ENCODE measurements at regions not wholly inside any gene's neighbourhood (a gene's known extent, or its start where the extent isn't known, plus 50 kb on each side); places are given as distances from the start of the nearest gene placed in this dataset.
A peak's percentile ranks its signal among the peaks of the same experiment; 100 is the strongest.

GRCh38 chr3:111352585-111352984 lies 189.4 kb upstream of the CD96 start:
- DNase-seq (ENCODE audit: low read depth): no peak

DNA sequence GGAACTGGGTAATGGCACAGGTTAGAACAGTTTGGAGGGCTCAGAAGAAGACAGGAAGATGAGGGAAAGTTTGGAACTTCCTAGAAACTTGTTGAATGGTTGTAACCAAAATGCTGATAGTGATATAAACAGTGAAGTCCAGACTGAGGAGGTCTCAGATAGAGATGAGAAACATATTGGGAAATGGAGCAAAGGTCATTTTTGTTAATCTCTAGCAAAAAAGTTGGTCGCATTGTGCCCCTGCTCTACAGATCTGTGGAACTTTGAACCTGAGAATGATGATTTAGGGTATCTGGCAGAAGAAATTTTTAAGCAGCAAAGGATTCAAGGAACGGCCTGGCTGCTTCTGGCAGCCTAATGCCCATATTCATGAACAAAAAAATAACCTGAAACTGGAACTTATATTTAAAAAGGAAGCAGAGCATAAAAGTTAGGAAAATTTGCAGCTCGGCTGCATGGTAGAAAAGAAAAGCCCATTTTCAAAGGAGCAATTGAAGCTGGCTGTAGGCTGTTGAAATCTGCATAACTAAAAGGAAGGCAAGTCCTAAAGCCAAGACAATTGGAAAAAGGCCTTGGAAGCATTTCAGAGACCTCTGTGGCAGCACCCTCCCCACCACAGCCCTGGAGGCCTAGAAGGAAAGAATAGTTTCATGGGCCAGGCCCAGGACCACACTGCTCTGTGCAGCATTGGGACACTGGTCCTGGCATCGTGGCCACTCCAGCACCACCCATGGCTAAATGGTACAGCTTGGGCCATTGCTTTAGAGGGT lies 182.6 kb upstream of the CD96 start:
- DNase-seq (ENCODE audit: low read depth): no peak

- no peak for DNase-seq (ENCODE audit: low read depth)
Measured at GRCh38 chr3:111362381-111363009, 179.5 kb upstream of the CD96 start.

DNA sequence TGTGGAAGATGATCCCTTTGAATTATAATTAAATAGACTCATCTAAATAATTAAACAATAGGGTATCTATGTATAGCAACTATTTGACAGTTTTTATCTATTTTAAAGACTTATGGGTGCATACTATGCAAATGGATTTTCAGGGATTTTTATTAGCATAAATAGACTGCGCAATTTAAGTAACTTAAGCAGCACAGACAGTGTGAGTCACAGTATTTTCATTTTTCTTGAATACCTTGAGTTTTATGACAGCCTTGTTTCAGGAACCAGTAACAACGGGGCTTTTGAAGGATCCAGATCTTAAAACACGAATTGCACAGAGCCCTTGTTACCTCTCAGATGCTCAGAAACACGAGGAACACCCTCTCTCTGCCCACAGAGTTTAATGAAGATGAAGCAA lies 175.5 kb upstream of the CD96 start:
- DNase-seq (ENCODE audit: low read depth): no peak

DNA sequence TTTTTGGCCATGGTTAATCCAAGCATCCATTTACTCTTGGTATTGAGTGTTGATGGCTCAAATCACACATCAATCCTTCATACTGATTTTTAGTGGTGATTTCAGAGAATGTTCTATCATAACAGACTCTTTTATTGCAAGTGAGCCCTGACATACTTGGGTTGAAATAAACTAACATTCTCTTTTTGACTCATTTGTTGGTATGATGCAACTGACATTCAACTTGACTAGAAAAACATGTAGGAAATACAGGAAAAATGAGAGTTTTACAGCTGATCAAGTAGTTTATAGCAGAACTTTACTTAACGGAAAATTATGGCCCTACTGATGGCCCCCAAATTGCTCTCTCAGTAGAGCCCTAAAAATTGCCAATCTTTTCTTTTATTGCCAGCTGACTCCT lies 173.9 kb upstream of the CD96 start:
- no peak for DNase-seq (ENCODE audit: low read depth)

- DNase-seq (ENCODE audit: low read depth): no peak
Measured at GRCh38 chr3:111369958-111370357, 172.0 kb upstream of the CD96 start.

GRCh38 chr3:111373239-111373638 lies 168.8 kb upstream of the CD96 start:
- no peak for DNase-seq (ENCODE audit: low read depth)

- DNase-seq (ENCODE audit: low read depth): no peak
Measured at GRCh38 chr3:111373861-111374260, 168.1 kb upstream of the CD96 start.

DNA sequence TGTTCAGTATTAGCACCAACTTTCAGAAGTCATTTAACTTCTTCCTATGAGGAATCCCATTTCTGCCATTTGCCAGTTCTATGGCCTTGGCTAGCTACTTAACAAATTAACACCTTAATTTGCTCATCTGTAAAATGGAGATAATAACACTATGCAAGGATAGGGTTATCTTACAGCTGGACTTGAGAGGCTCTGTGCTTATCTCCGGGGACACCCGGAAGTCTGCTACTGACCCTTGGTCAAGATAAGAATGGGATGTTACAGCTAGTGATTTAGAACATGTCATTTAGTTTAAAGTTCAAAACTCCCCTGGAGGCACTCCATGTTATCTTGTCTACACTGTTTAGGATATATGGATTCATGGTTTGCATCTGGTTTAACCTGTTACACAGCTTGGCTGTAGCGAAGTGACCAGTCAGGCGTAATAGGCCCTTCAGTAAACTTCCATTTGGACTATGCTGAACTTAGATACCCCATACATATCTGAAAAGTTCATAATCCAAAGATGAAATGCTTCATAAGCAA lies 156.0 kb upstream of the CD96 start:
- no peak for DNase-seq (ENCODE audit: low read depth)

DNA sequence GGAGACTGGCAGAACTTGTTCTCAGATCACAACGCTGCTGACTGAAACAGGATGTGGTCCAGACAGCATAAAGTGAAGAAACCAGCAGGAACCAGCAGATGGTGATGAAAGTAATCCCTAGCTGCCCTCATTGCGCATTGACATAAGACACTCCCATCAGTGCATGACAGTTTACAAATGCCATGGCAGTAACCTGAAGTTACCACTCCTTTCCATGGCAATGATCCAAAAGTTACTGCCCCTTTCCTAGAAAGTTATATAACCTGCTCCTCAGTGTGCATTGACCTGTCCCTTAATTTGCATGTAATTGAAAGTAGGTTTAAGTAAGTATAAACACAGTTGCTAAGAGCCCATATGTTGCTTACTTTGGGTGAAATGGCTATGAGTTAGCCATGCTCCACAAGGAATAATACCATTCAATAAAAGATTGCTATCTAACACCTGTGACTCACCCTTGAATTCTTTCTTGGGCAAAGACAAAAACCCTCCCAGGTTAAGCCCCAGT lies 149.1 kb upstream of the CD96 start:
- DNase-seq (ENCODE audit: low read depth): peak; percentile 12

DNA sequence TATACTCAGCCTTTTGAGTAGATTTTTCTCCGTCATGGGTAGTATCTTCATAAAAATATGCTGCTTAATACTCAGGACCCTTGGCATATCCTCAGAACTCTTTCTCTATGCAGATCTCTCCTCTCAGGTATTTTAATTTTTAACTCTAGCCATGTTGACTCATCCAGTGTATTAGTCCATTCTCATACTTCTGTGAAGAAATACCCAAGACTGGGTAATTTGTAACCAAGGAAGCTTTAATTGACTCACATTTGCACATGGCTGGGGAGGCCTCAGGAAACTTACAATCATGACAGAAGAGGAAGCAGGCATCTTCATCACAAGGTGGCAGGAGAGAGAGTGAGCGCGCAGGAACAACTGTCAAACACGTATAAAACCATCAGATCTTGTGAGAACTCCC lies 129.3 kb upstream of the CD96 start:
- DNase-seq (ENCODE audit: low read depth): no peak

DNA sequence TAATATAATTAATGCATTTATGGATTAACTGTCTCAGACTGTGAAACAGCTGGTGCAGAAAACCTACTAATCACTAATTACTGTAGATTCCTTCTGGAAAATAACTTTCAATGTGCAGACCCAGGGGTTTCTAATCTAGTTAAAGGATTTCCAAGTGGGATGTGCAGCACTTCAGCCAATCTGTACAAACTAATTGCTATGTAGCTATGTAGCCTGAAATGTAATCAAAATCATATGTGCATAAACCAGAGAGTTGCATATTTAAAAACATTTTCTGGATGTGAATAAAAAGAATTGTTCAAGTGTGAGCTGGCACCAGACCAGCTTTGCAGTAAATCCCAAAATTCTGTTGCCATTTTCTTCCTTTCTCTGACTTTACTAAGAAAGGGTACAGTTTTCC lies 127.5 kb upstream of the CD96 start:
- DNase-seq (ENCODE audit: low read depth): no peak

DNA sequence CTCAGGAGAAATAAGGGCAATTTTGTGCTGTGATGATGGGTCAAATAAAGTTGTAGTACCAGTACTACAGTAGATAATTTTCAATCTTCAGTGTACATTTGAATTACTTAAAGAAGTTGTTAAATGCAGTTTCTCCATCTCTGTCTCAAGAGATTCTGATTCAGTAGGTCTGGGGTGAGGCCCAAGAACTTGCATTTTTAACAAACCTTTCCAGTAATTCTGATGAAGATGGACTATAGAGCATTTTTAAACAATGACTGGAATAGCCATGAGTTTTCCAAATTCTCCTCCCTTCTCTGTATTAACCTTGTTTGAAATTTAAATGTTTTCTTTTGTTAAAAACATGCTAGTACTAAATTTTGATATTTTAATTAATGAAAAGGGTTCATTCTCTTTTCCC lies 127.0 kb upstream of the CD96 start:
- DNase-seq (ENCODE audit: low read depth): no peak

- DNase-seq (ENCODE audit: low read depth): no peak
Measured at GRCh38 chr3:111418391-111418790, 123.6 kb upstream of the CD96 start.

DNA sequence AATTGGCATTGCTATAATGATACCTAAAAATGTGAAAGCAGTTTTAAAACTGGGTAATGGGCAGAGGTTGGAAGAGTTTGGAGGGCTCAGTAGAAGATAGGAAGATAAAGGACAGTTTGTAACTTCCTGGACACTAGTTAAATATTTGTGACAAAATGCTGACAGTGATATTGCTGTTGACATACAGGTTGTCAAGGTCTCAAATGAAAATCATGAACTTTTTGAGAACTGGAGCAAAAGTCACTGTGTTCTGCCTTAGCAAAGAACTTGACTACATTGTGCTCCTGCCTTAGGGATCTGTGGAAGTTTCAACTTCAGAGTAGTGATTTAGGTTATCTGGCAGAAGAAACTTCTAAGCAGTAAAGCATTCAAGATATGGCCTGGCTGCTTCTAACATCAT lies 113.7 kb upstream of the CD96 start:
- no peak for DNase-seq (ENCODE audit: low read depth)

DNA sequence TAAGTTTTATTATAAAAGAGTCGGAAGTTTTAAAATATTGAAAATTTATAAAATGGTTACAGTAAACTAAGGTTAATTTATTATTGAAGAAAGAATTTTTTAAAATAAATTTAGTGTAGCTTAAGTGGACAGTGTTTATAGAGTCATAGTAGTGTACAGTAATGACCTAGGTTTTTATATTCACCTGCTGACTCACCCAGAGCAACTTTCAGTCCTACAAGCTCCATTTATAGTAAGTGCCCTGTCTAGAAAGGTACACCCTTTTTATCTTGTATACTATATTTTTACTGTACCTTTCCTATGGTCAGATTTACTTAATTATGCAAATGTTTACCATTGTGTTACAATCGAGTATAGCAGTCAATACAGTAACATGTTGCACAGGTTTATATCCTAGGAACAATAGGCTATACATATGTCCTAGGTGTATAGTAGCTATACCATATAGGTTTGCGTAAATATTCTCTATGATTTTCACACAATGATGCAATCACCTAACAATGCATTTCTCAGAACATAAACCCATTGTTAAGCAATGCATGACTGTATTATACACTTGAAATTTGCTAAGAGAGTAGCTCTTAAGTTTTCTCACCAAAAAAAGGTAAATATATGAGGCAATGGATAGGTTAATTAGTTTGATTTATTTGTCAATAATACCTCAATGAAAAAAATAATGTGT lies 106.9 kb upstream of the CD96 start:
- DNase-seq (ENCODE audit: low read depth): no peak

DNA sequence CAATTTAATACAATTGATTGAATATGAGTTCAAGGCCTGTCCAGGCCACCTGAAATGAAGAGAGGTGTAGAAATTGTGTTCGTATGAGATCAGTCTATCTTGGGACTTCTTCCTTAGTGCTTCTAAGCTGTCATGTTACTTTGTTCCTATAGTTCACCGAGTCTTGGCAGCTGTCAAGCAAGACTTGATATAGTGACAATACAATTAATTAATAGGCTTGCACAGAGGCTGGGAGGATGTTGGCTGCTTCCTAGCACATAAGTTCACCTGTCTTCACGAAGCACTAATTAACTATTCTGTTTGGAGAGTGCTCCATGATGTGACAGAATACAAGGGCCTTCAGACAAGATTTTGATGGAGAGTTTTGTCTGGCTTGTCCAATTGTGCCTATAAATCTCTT lies 103.7 kb upstream of the CD96 start:
- no peak for DNase-seq (ENCODE audit: low read depth)

DNA sequence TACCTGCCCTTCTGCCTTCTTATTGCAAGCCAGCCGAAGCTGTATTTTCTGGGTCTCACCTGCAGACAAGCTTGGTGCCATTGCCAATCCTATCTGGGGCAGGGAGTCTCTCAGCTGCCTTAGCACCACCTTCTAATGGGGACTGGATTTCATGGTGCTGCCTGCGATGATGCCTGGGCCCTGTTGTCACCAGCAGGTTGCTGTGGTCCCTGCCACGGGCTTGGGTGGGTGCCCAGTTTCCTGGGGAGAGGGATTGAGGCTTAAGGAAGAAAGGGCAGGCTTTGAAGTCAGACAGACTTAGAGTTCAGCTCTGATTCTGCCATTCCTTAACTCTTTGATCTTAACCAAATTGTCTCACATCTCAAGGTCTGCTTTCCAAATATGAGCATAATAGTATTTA lies 87.4 kb upstream of the CD96 start:
- no peak for DNase-seq (ENCODE audit: low read depth)

DNA sequence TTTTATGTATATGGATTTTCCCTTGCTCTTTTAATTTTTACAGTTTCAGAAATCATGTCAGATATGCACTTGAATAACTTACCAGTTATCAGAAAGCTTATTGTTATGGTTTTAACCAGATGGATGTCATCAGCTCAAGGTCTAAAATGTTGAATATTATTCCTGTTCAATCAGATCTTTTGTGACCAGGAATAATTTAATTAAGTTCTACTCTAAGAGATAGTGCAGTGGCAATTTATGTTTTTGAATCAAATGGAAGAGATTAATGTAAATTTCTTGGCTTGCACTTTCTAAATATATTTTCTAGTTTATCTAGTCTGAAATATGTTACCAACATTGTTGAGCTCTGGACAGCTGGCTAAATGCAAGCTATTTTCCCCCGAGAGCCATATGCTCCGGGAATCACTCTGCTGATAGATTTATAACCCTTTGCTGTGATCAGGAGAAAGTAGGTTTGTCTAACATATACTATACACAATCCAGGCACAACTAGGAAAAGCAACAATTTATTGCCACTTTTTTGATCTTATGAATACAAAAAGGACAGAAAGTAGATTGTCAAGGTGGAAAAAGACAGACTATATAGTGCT lies 76.8 kb upstream of the CD96 start:
- DNase-seq (ENCODE audit: low read depth): no peak

DNA sequence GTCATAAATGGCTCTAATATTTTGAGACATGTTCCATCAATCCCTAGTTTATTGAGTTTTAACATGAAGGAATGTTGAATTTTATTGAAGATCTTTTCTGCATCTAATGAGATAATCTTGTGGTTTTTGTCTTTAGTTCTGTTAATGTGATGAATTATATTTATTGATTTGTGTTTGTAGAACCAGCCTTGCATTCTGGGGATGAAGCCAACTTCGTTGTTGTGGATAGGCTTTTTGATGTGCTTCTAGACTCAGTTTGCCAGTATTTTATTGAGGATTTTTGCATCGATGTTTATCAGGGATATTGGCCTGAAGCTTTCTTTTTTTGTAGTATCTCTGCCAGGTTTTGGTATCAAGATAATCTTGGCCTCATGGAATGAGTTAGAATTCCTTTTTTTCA lies 72.0 kb upstream of the CD96 start:
- no peak for DNase-seq (ENCODE audit: low read depth)

GRCh38 chr3:111471831-111472230 lies 70.2 kb upstream of the CD96 start:
- DNase-seq (ENCODE audit: low read depth): no peak

DNA sequence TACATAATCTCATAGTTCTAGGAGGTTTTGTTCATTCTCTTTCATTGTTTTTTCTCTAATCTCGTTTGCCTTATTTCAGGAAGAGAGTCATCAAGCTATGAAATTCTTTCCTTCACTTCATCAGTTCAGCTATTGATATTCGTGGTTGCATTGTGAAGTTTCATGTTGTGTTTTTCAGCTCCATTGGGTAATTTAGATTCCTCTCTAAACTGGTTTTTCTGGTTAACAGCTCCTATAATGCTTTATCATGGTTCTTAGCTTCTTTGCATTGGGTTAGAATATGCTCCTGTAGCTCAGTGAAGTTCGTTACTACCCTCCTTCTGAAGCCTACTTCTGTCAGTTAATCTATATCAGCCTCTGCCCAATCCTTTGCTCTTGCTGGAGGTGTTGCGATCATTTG lies 69.4 kb upstream of the CD96 start:
- DNase-seq (ENCODE audit: low read depth): no peak

DNA sequence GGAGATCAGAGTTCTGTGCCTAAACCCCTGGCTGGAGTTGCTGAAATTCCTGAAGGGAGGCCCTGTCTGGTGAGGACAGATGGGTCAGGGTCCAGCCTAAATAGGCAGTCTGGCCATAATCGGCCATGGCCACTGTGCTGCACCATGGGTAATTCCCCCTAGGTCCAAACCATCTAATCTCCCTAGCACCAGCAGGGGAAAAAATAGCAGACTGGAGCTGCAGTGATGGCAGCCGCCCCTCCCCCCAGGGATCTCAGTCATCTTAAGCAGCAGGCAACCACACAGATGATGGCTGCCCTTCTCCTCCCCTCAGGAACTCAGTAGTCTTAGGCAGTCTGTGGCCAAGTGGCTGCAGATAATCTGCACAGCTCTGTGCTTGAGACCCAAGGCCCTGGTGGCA lies 68.4 kb upstream of the CD96 start:
- no peak for DNase-seq (ENCODE audit: low read depth)
